ENCODE measurements at regions not wholly inside any gene's neighbourhood (a gene's known extent, or its start where the extent isn't known, plus 50 kb on each side); places are given as distances from the start of the nearest gene placed in this dataset.

DNA sequence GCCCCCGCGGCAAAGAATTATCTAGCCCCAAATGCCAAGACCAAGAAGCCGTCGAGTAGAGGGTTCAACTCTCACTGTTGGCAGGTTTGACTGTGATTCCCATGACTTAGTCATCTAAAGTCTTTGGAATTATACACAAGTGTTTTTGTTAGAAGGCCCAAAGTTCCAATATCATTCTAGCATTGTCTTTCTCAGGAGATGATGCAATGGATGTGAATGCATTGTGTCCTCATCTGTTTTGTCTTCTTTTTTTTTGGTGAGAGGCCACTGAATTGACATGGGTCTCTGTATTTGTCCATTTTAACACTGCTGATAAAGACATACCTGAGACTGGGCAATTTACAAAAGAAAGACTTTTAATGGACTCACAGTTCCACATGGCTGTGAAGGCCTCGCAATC lies 290.5 kb upstream of the ZFP64 start:
- TF ChIP-seq CTCF (IDR thresholded peaks at IDR 0.05) (no peak), POLR2A (IDR thresholded peaks at IDR 0.05) (no peak)
